VCaP (cell line): ENCODE measurements at regions not wholly inside any gene's neighbourhood (a gene's known extent, or its start where the extent isn't known, plus 50 kb on each side); places are given as distances from the start of the nearest gene placed in this dataset.

ENCODE experiments used
- H3K27ac ChIP-seq: fragments of 450-650 bp; 2 replicates; pipeline ENCODE4 v1.5.1; 2017
- TF ChIP-seq, protein P1 (sequence below): fragments of 450-650 bp; conservative IDR thresholded peaks from 2 replicates; pipeline ENCODE4 v1.5.1; 2017; ENCODE audit warnings: mild to moderate bottlenecking, moderate library complexity

DNA sequence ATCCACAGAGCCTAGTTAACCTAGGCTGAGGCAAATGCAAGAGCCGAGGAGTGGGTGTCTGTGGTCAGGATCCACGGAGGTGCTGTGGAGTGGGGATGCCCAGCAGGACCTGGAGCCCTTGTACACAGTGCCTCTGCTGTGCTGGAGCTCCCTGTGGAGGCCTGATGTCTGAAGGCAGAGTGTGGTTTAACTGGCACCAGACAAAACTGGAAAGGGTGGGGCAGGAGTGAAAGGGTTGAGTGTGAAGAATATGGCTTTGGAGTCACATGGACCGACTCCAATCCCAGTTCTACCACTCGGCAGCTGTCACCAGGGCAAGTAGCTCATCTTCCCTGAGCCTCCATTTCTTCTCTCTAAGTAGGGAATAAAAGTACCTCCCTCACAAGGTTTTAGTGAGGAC is 60.3 kb upstream of the GPR12 start:
- TF ChIP-seq, protein P1, sequence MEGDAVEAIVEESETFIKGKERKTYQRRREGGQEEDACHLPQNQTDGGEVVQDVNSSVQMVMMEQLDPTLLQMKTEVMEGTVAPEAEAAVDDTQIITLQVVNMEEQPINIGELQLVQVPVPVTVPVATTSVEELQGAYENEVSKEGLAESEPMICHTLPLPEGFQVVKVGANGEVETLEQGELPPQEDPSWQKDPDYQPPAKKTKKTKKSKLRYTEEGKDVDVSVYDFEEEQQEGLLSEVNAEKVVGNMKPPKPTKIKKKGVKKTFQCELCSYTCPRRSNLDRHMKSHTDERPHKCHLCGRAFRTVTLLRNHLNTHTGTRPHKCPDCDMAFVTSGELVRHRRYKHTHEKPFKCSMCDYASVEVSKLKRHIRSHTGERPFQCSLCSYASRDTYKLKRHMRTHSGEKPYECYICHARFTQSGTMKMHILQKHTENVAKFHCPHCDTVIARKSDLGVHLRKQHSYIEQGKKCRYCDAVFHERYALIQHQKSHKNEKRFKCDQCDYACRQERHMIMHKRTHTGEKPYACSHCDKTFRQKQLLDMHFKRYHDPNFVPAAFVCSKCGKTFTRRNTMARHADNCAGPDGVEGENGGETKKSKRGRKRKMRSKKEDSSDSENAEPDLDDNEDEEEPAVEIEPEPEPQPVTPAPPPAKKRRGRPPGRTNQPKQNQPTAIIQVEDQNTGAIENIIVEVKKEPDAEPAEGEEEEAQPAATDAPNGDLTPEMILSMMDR = no peak
- H3K27ac ChIP-seq = no peak overlapping the region

DNA sequence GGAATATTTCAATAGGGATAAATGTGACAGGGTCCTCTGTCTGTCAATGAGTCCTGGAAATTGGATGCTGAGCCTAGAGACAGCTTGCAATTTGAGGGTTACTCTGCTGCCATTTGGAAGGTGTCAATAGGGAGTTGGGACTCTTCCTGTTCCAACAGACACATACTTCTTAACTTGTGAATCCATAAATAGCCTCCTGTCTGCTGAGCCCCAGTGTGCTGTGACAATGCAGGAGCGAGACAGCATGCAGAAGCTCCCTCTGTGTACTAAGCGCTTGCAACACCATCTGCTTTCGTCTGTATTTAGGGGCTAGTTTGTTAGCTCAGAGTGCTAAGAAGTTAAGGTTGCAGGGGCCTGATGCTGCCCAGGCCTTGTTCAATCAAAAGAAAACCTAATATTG is 58.5 kb upstream of the GPR12 start:
- TF ChIP-seq, protein P1 = no peak
- H3K27ac ChIP-seq = no peak overlapping the region

DNA sequence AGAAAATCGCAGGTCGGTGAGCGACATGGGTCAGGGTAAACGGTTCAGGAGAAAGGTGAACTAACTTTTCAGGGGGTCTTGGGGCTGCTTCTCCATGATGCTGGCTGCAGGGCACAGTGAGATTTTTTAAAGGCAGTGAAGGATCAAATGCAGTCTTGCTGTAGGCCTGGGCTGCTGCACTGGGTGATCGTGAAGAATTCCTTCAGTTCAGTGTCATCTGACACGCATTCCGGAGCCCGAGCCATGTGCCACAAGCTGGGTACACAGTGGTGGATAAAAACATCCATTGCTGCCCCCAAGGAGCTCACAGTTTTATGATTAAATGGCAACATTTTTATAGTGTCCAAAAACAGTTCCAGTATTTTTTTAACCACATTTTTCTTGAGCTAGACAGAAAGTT is 56.3 kb upstream of the GPR12 start:
- no peak overlapping the region for H3K27ac ChIP-seq
- TF ChIP-seq, protein P1 = no peak

DNA sequence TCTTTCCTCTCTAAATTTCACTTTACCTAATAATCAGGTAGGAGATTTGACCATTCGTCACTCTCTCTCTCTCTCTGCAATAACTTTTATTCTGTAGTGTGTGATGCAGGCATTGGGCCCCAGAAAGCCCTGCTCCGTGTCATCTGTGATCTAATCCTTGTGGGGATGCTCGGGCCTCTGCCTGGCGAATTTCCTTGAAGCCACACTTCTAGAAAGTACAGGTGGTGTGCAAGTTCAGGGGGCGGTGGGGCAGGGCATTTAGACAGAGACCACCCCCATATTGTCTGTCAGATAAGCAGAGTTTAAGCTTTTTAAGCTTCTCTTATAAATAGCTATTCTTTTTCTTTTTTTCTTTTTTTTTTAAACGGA is 53.4 kb upstream of the GPR12 start:
- no peak overlapping the region for H3K27ac ChIP-seq

DNA sequence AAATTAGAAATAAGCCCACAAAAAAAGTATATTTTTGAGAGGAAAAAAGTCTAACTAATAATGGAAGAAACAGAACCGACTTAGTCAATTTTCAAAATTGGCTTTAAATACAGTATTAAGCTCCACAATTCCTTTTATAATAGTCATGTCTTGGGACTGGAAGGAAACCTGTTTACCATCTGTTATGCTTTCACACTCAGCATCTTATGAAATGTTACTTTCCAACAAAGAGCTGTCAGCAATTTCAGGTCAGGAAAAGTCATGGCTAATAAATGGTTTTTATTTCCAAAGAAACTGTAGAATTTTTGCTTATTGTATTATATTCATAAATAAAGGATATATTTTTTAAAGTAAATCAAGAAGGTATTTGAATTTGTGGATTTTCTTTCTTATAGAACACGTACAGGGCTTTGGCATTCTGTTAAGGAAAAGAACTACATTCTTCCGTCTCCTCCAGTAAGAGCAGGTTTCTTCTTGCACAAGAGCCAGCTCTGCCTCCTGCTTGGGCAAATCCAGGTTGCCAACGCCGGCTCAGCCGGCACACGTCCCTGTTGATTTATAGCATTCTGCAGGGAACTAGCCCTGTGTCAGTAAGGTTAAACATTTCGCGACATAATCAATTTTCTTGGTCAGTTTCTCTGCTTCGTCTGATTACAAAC is 52.9 kb upstream of the GPR12 start:
- TF ChIP-seq, protein P1 = no peak
- H3K27ac ChIP-seq = no peak overlapping the region

More for the DNA sequence above, 53.4 kb upstream of the GPR12 start:
- TF ChIP-seq, protein P1 = no peak

DNA sequence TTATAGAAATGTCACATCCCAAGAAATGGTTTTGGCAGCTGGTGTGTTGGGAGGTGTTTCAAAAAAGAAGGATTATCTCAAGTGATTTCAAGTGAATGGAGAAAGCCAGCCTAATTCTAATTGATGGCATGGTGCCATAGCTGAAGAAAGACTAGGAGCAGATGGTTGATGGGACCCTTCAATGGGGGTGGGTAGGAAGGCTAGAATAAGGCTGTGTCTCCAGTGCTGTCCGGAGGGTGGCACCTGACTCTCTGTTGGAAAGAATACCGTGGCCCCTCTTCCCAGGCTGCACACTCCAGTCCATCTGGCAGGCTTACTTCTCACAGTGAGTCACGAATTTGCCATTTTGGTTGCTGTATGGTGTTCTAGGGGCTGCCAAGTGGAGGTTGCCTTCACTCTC is 51.0 kb upstream of the GPR12 start:
- TF ChIP-seq, protein P1 = no peak
- H3K27ac ChIP-seq = no peak overlapping the region
